NT2/D1 (cell line): ENCODE measurements at regions not wholly inside any gene's neighbourhood (a gene's known extent, or its start where the extent isn't known, plus 50 kb on each side); places are given as distances from the start of the nearest gene placed in this dataset.

ENCODE experiments used
- SUZ12 ChIP-seq: IDR thresholded peaks from 2 replicates; pipeline ENCODE4 v1.6.1; 2011; ENCODE audit not compliant: insufficient read length, insufficient read depth; ENCODE audit errors: extremely low read depth
- YY1 ChIP-seq: IDR thresholded peaks from 2 replicates; pipeline ENCODE4 v1.6.1; 2011; ENCODE audit not compliant: insufficient read length, insufficient read depth

GRCh38 chr7:126178865-126179264, 1073.9 kb downstream of the GRM8 start:
- no peak for TF ChIP-seq YY1
- TF ChIP-seq SUZ12, result no peak
